A549 (cell line): ENCODE measurements at regions not wholly inside any gene's neighbourhood (a gene's known extent, or its start where the extent isn't known, plus 50 kb on each side); places are given as distances from the start of the nearest gene placed in this dataset.

Experiments
- ATAC-seq, 2 experiments: fragments of 200-7000 bp in 1 of 2; fragments of >200 bp in 1 of 2; cut with Nextera tagmentation in 1 of 2; cut with Tn5 transposase in 1 of 2; 3 replicates each; pipeline versions ENCODE4 v1.8.0 to v1.9.1; 2018 to 2020; ENCODE audit warnings: mild to moderate bottlenecking in 1 of 2, moderate library complexity in 1 of 2
- CTCF ChIA-PET: fragments of 300-600 bp; sonication (Branson Sonifier 250); formaldehyde crosslinking; extraction: SDS; loops from one replicate; lab custom pipeline; 2021; ENCODE audit warnings: antibody characterized with exemption, inconsistent platforms; lab: Yijun Ruan, JAX
- POLR2A ChIA-PET: fragments of 350-600 bp; formaldehyde crosslinking; extraction: SDS; loops from one replicate; lab custom pipeline; 2021; ENCODE audit warnings: antibody characterized with exemption, inconsistent platforms; lab: Yijun Ruan, JAX
- DNase-seq, 2 experiments: peaks; one replicate each; pipeline versions ENCODE4 v3.0.0 to v3.0.0-alpha.2; 2011 to 2016; ENCODE audit warnings: low read depth in 1 of 2, low spot score in 1 of 2
- FAIRE-seq: peaks from 2 replicates; lab custom pipeline; 2011; peaks lifted over from hg19 to GRCh38; lab: Jason Lieb, UNC
- H3K27ac ChIP-seq, 2 experiments: fragments of >200 bp; sonication (Bioruptor Twin); formaldehyde crosslinking; 3 replicates each; pipeline ENCODE4 v1.5.1; 2016 to 2017
- H3K4me1 ChIP-seq: fragments of >200 bp; sonication (Bioruptor Twin); formaldehyde crosslinking; 3 replicates; pipeline ENCODE4 v1.6.1; 2016
- H3K4me2 ChIP-seq: fragments of >200 bp; sonication (Bioruptor Twin); formaldehyde crosslinking; 3 replicates; pipeline ENCODE4 v1.6.1; 2016
- H3K4me3 ChIP-seq: fragments of >200 bp; sonication (Bioruptor Twin); formaldehyde crosslinking; 3 replicates; pipeline ENCODE4 v1.5.1; 2016
- H3K9me3 ChIP-seq: fragments of >200 bp; sonication (Bioruptor Twin); formaldehyde crosslinking; 3 replicates; pipeline ENCODE4 v1.6.1; 2016
- BCL3 ChIP-seq: fragments of >200 bp; sonication (Bioruptor Twin); formaldehyde crosslinking; IDR thresholded peaks from 3 replicates; pipeline ENCODE4 v1.6.1; 2016
- CBX2 ChIP-seq: fragments of 200-600 bp; sonication (generic); IDR thresholded peaks from 2 replicates; pipeline ENCODE4 v1.6.1; 2016; ENCODE audit warnings: low read depth, mild to moderate bottlenecking, borderline replicate concordance
- CBX8 ChIP-seq: fragments of 200-600 bp; sonication (generic); IDR thresholded peaks from 2 replicates; pipeline ENCODE4 v1.6.1; 2016
- CHD2 ChIP-seq: fragments of 150-350 bp; IDR thresholded peaks from 2 replicates; pipeline ENCODE4 v1.6.1; 2014; ENCODE audit warnings: low read length; ENCODE audit not compliant: partially characterized antibody
- CTCF ChIP-seq: fragments of >200 bp; sonication (Bioruptor Twin); formaldehyde crosslinking; IDR thresholded peaks from 3 replicates; pipeline ENCODE4 v1.5.1; 2016
- EHF ChIP-seq: fragments of 250-450 bp; sonication (Bioruptor Pico); IDR thresholded peaks from 2 replicates; pipeline ENCODE4 v1.5.0; 2020; ENCODE audit warnings: mild to moderate bottlenecking
- EHMT2 ChIP-seq: fragments of 200-600 bp; sonication (generic); IDR thresholded peaks from 2 replicates; pipeline ENCODE4 v1.6.1; 2016; ENCODE audit warnings: antibody characterized with exemption, low read depth, mild to moderate bottlenecking, moderate library complexity
- EP300 ChIP-seq, 2 experiments: fragments of >200 bp; sonication (Bioruptor Twin); formaldehyde crosslinking; IDR thresholded peaks; 2 replicates in 1 of 2; 3 replicates in 1 of 2; pipeline ENCODE4 v1.6.1; 2016 to 2017
- ESRRA ChIP-seq: fragments of 150-350 bp; IDR thresholded peaks from 2 replicates; pipeline ENCODE4 v1.6.1; 2014; ENCODE audit warnings: mild to moderate bottlenecking, low read length, borderline replicate concordance
- FOSB ChIP-seq: fragments of 250-450 bp; sonication (Bioruptor Pico); IDR thresholded peaks from 2 replicates; pipeline ENCODE4 v1.5.0; 2020; ENCODE audit warnings: mild to moderate bottlenecking, moderate library complexity
- FOSL2 ChIP-seq, 2 experiments: fragments of 450-650 bp in 1 of 2; fragments of >200 bp in 1 of 2; sonication (Bioruptor Twin) in 1 of 2; formaldehyde crosslinking; IDR thresholded peaks; 2 replicates each; pipeline versions ENCODE4 v1.5.0 to v1.6.1; 2016 to 2020; ENCODE audit warnings: mild to moderate bottlenecking in 1 of 2, moderate library complexity in 1 of 2
- GATA3 ChIP-seq: IDR thresholded peaks from 2 replicates; pipeline ENCODE4 v1.6.1; 2012; ENCODE audit warnings: borderline replicate concordance
- HES2 ChIP-seq: fragments of >200 bp; sonication (Bioruptor Twin); formaldehyde crosslinking; IDR thresholded peaks from 2 replicates; pipeline ENCODE4 v1.6.1; 2016
- HOXA7 ChIP-seq: fragments of 250-450 bp; sonication (Bioruptor Pico); IDR thresholded peaks from 2 replicates; pipeline ENCODE4 v1.5.0; 2020; ENCODE audit warnings: mild to moderate bottlenecking, moderate library complexity
- HOXB5 ChIP-seq: fragments of 250-450 bp; sonication (Bioruptor Pico); IDR thresholded peaks from 2 replicates; pipeline ENCODE4 v1.5.0; 2020; ENCODE audit warnings: mild to moderate bottlenecking, moderate library complexity
- MAFK ChIP-seq: fragments of 450-650 bp; IDR thresholded peaks from 2 replicates; pipeline ENCODE4 v1.6.1; 2014; ENCODE audit not compliant: partially characterized antibody
- MAX ChIP-seq: IDR thresholded peaks from 2 replicates; pipeline ENCODE4 v1.6.1; 2012
- MYC ChIP-seq: IDR thresholded peaks from 2 replicates; pipeline ENCODE4 v1.6.1; 2012; ENCODE audit warnings: mild to moderate bottlenecking, inconsistent platforms, low read length, improper control_type of control experiment, borderline replicate concordance
- NPAS2 ChIP-seq: fragments of 250-450 bp; sonication (Bioruptor Pico); IDR thresholded peaks from 2 replicates; pipeline ENCODE4 v1.8.0; 2022; ENCODE audit warnings: mild to moderate bottlenecking, moderate library complexity, borderline replicate concordance
- PHF8 ChIP-seq: fragments of 200-600 bp; sonication (generic); IDR thresholded peaks from 2 replicates; pipeline ENCODE4 v1.6.1; 2016; ENCODE audit warnings: low read depth, mild to moderate bottlenecking, antibody characterized with exemption, moderate library complexity, borderline replicate concordance
- POLR2A ChIP-seq: IDR thresholded peaks from 2 replicates; pipeline ENCODE4 v1.6.1; 2012; ENCODE audit warnings: mild to moderate bottlenecking, low read length
- POLR2AphosphoS2 ChIP-seq: conservative IDR thresholded peaks from 2 replicates; pipeline ENCODE4 v1.6.1; 2012; ENCODE audit warnings: low read length, improper control_type of control experiment, inconsistent platforms
- RARB ChIP-seq: fragments of 250-450 bp; sonication (Bioruptor Pico); IDR thresholded peaks from 2 replicates; pipeline ENCODE4 v1.8.0; 2021; ENCODE audit warnings: mild to moderate bottlenecking, moderate library complexity
- SMC3 ChIP-seq: fragments of >200 bp; sonication (Bioruptor Twin); formaldehyde crosslinking; IDR thresholded peaks from 3 replicates; pipeline ENCODE4 v1.6.1; 2018; ENCODE audit warnings: inconsistent platforms
- TFCP2L1 ChIP-seq: fragments of 250-450 bp; sonication (Bioruptor Pico); IDR thresholded peaks from 2 replicates; pipeline ENCODE4 v1.5.0; 2021; ENCODE audit warnings: mild to moderate bottlenecking
- TP53 ChIP-seq: fragments of 250-450 bp; sonication (Bioruptor Pico); IDR thresholded peaks from 2 replicates; pipeline ENCODE4 v1.5.0; 2021; ENCODE audit warnings: mild to moderate bottlenecking, moderate library complexity
- USF2 ChIP-seq: fragments of 450-650 bp; IDR thresholded peaks from 2 replicates; pipeline ENCODE4 v1.6.1; 2014; ENCODE audit warnings: antibody characterized with exemption
- ZSCAN20 ChIP-seq: fragments of 250-450 bp; sonication (Bioruptor Pico); IDR thresholded peaks from 2 replicates; pipeline ENCODE4 v1.8.0; 2022; ENCODE audit warnings: mild to moderate bottlenecking, moderate library complexity
- WGBS: methylation state at CpG from one replicate; pipeline ENCODE4 v1.1.6; 2017; ENCODE audit errors: missing lambda C conversion rate; 5-methylcytosine and 5-hydroxymethylcytosine counted together

GRCh38 chr14:97513891-97514290, 716.7 kb downstream of the VRK1 start:
- H3K9me3 ChIP-seq = no peaks in the 10 kb centered on the region
- no peak for ATAC-seq
- H3K4me3 ChIP-seq = no peak overlapping the region
- H3K4me1 ChIP-seq = no peaks in the 10 kb centered on the region
- FAIRE-seq = no peak
- TF ChIP-seq FOSB (CRISPR knock-in tag) (no peak), TP53 (CRISPR knock-in tag) (no peak), FOSL2 (IDR thresholded peaks at IDR 0.05) (no peak), FOSL2 (CRISPR knock-in tag; IDR thresholded peaks at IDR 0.05) (no peak), PHF8 (no peak), BCL3 (no peak), CBX8 (no peak), CBX2 (no peak), MAX (no peak), CHD2 (no peak), POLR2A (no peak), MYC (no peak)
- TF ChIP-seq, all 56 proteins: peak for 0
- 0% methylated on average over 5 of the region's 5 CpGs for WGBS
- POLR2A ChIA-PET = no interaction called here
- Histone ChIP-seq H3K4me2 (no peak overlapping the region), H3K27ac (no peak overlapping the region)
- DNase-seq = no peak
- CTCF ChIA-PET = no interaction called here

- Histone ChIP-seq H3K9me3 (no peaks in the 10 kb centered on the region), H3K4me3 (no peak overlapping the region), H3K27ac (no peak overlapping the region), H3K4me2 (no peak overlapping the region), H3K4me1 (no peaks in the 10 kb centered on the region)
- no peak for DNase-seq
- 10% methylated on average over 5 of the region's 5 CpGs for WGBS
- no peak for ATAC-seq
- TF ChIP-seq POLR2AphosphoS2 (no peak), RARB (CRISPR knock-in tag) (no peak), CTCF (no peak), MAFK (no peak), NPAS2 (no peak), ESRRA (no peak), EP300 (IDR thresholded peaks at IDR 0.05) (no peak), USF2 (no peak), MAX (no peak), POLR2A (no peak), EHF (no peak), HES2 (no peak), GATA3 (no peak), HOXA7 (CRISPR knock-in tag) (no peak), ZSCAN20 (CRISPR knock-in tag) (no peak), TP53 (CRISPR knock-in tag) (no peak), TFCP2L1 (no peak), SMC3 (no peak), HOXB5 (CRISPR knock-in tag) (no peak), EHMT2 (no peak)
- FAIRE-seq = no peak
- POLR2A ChIA-PET = no interaction called here
- CTCF ChIA-PET = no interaction called here
These were observed 720.5 kb downstream of the VRK1 start for GRCh38 chr14:97517566-97518234.
